ENCODE measurements at regions not wholly inside any gene's neighbourhood (a gene's known extent, or its start where the extent isn't known, plus 50 kb on each side); places are given as distances from the start of the nearest gene placed in this dataset.

- no peak for TF ChIP-seq CTCF (IDR thresholded peaks at IDR 0.05; ENCODE audit: low read depth, low read length)
- Histone ChIP-seq H3K4me3 (ENCODE audit: low read depth, low read length) (no peak overlapping the region), H3K27ac (no peak overlapping the region), H3K27me3 (ENCODE audit: insufficient read depth, low read depth, severe bottlenecking) (no peaks in the 10 kb centered on the region), H3K36me3 (no peaks in the 10 kb centered on the region), H3K9me3 (ENCODE audit: severe bottlenecking) (peaks cover 9% of the 10 kb centered on the region)
- no peak for DNase-seq
These were observed 80.9 kb upstream of the TAB2 start for GRCh38 chr6:149236589-149236988.

- no peak for DNase-seq
- Histone ChIP-seq H3K27ac (no peak overlapping the region), H3K4me3 (ENCODE audit: low read depth, low read length) (no peak overlapping the region), H3K36me3 (no peaks in the 10 kb centered on the region), H3K27me3 (ENCODE audit: insufficient read depth, low read depth, severe bottlenecking) (no peaks in the 10 kb centered on the region), H3K9me3 (ENCODE audit: severe bottlenecking) (peaks cover 9% of the 10 kb centered on the region)
- TF ChIP-seq CTCF (IDR thresholded peaks at IDR 0.05; ENCODE audit: low read depth, low read length), result no peak
These were observed 80.0 kb upstream of the TAB2 start for GRCh38 chr6:149237464-149237863.

GRCh38 chr6:149239573-149240209, 77.8 kb upstream of the TAB2 start:
- no peak overlapping the region for H3K4me3 ChIP-seq (ENCODE audit: low read depth, low read length)
- no peak overlapping the region for H3K27ac ChIP-seq
- TF ChIP-seq CTCF (IDR thresholded peaks at IDR 0.05; ENCODE audit: low read depth, low read length), result no peak
- H3K27me3 ChIP-seq (ENCODE audit: insufficient read depth, low read depth, severe bottlenecking), result no peaks in the 10 kb centered on the region
- DNase-seq, result no peak
- peaks cover 9% of the 10 kb centered on the region for H3K9me3 ChIP-seq (ENCODE audit: severe bottlenecking)
- H3K36me3 ChIP-seq, result no peaks in the 10 kb centered on the region

GRCh38 chr6:149242883-149243282, 74.6 kb upstream of the TAB2 start:
- no peak overlapping the region for H3K4me3 ChIP-seq (ENCODE audit: low read depth, low read length)
- no peak for TF ChIP-seq CTCF (IDR thresholded peaks at IDR 0.05; ENCODE audit: low read depth, low read length)
- peaks cover 9% of the 10 kb centered on the region for H3K9me3 ChIP-seq (ENCODE audit: severe bottlenecking)
- no peaks in the 10 kb centered on the region for H3K27me3 ChIP-seq (ENCODE audit: insufficient read depth, low read depth, severe bottlenecking)
- H3K27ac ChIP-seq, result no peak overlapping the region
- no peaks in the 10 kb centered on the region for H3K36me3 ChIP-seq
- no peak for DNase-seq

GRCh38 chr6:149244105-149244504, 73.4 kb upstream of the TAB2 start:
- TF ChIP-seq CTCF (IDR thresholded peaks at IDR 0.05; ENCODE audit: low read depth, low read length), result no peak
- no peak for DNase-seq
- no peak overlapping the region for H3K27ac ChIP-seq
- no peaks in the 10 kb centered on the region for H3K27me3 ChIP-seq (ENCODE audit: insufficient read depth, low read depth, severe bottlenecking)
- H3K4me3 ChIP-seq (ENCODE audit: low read depth, low read length), result no peak overlapping the region
- peaks cover under 1% of the 10 kb centered on the region for H3K9me3 ChIP-seq (ENCODE audit: severe bottlenecking)
- H3K36me3 ChIP-seq, result no peaks in the 10 kb centered on the region

All from WERI-Rb-1 (cell line).